Transverse colon (tissue), 4 donors: ENCODE measurements at regions not wholly inside any gene's neighbourhood (a gene's known extent, or its start where the extent isn't known, plus 50 kb on each side); places are given as distances from the start of the nearest gene placed in this dataset.
"Not testable (repeated sequence)": the region's sequence is repeated elsewhere in the genome, so short reads cannot be mapped to it uniquely, and the experiment has no call there.

Experiments
- DNase-seq: peaks from one replicate; pipeline ENCODE4 v3.0.0-alpha.2; 2019
- H3K27ac ChIP-seq, 4 donors: fragments of 200-600 bp; sonication (generic); 2 replicates each; pipeline ENCODE4 v1.5.1; 2016 to 2018; ENCODE audit warnings: inconsistent platforms in 4 of 4
- H3K27me3 ChIP-seq: fragments of 200-600 bp; sonication (generic); 2 replicates; pipeline ENCODE4 v1.5.1; 2017; ENCODE audit warnings: inconsistent platforms
- H3K36me3 ChIP-seq, 4 donors: fragments of 200-600 bp; sonication (generic); 2 replicates each; pipeline ENCODE4 v1.5.1; 2017 to 2019; ENCODE audit warnings: inconsistent platforms in 4 of 4
- H3K4me1 ChIP-seq, 4 donors: fragments of 200-600 bp; sonication (generic); 2 replicates each; pipeline ENCODE4 v1.5.1; 2017 to 2020; ENCODE audit warnings: inconsistent platforms in 4 of 4
- H3K4me3 ChIP-seq, 4 donors: fragments of 200-600 bp; sonication (generic); 1 replicate in 1 of 4; 2 replicates in 3 of 4; pipeline versions ENCODE4 v1.5.1 to v1.6.1; 2017 to 2019; ENCODE audit warnings: inconsistent platforms in 4 of 4
- H3K9me3 ChIP-seq, 2 donors: fragments of 200-600 bp; sonication (generic); 2 replicates each; pipeline ENCODE4 v1.5.1; 2017 to 2019; ENCODE audit warnings: inconsistent platforms in 2 of 2
- CTCF ChIP-seq, 5 experiments: fragments of 200-600 bp in 3 of 5; fragments of 450-650 bp in 2 of 5; sonication (generic) in 3 of 5; IDR thresholded peaks; 1 replicate in 2 of 5; 2 replicates in 3 of 5; pipeline ENCODE4 v1.5.1; 2016 to 2017; ENCODE audit warnings: antibody characterized with exemption in 5 of 5, inconsistent platforms in 3 of 5, mild to moderate bottlenecking in 2 of 5, moderate library complexity in 1 of 5
- EP300 ChIP-seq: sonication (generic); formaldehyde crosslinking; IDR thresholded peaks from one replicate; pipeline ENCODE4 v1.6.1; 2017; ENCODE audit warnings: antibody characterized with exemption, low read depth
- POLR2A ChIP-seq: fragments of 450-650 bp; IDR thresholded peaks from one replicate; pipeline ENCODE4 v1.6.1; 2016; ENCODE audit warnings: antibody characterized with exemption, mild to moderate bottlenecking, moderate library complexity
- POLR2AphosphoS5 ChIP-seq, 3 donors: sonication (generic); formaldehyde crosslinking; IDR thresholded peaks; one replicate each; pipeline ENCODE4 v1.6.1; 2016; ENCODE audit warnings: antibody characterized with exemption in 3 of 3
- WGBS, 2 donors: methylation state at CpG; one replicate each; pipeline ENCODE4 v1.1.5; 2018; ENCODE audit warnings: low coverage in 1 of 2; 5-methylcytosine and 5-hydroxymethylcytosine counted together
- in situ Hi-C, 4 donors: fragments of 200-750 bp; cut with MboI; loops; one replicate each; pipeline versions ENCODE4 v1.15.0 to v1.15.1; 2017; ENCODE audit warnings: low sequenced_read_pairs in 3 of 4, low pct_ligation_motif_present in 1 of 4, low pct_unique_long_range_greater_than_20kb in 1 of 4
- intact Hi-C: fragments of 100-400 bp; cut with DNase I; formaldehyde crosslinking; loops from one replicate; pipeline ENCODE4 v1.15.1; 2023; ENCODE audit warnings: low total_unique reads

- H3K27me3 ChIP-seq, result no peaks in the 10 kb centered on the region
- H3K36me3 ChIP-seq, result no peaks in the 10 kb centered on the region
- intact Hi-C loops, result no loop called here
- no peak overlapping the region for H3K27ac ChIP-seq
- no peak overlapping the region for H3K4me3 ChIP-seq
- TF ChIP-seq CTCF (IDR thresholded peaks at IDR 0.05), result peak in 3 of 5 experiments; percentile 23 to 31 (median 27)
- TF ChIP-seq POLR2AphosphoS5 (IDR thresholded peaks at IDR 0.05), result no peak
- H3K9me3 ChIP-seq, result no peaks in the 10 kb centered on the region
- H3K4me1 ChIP-seq, result no peaks in the 10 kb centered on the region
- in situ Hi-C loops, result no loop called here
- WGBS, 2 donors, result 27 to 40% methylated on average over 1 to 3 of the region's 3 CpGs
- DNase-seq, result no peak
Measured at GRCh38 chrX:36898301-36898700, 109.9 kb upstream of the FAM47C start.

GRCh38 chrX:36904561-36904960 is 103.6 kb upstream of the FAM47C start:
- H3K4me3 ChIP-seq, H3K9me3 ChIP-seq, H3K36me3 ChIP-seq, in situ Hi-C loops, H3K27ac ChIP-seq, H3K27me3 ChIP-seq, DNase-seq, intact Hi-C loops, H3K4me1 ChIP-seq: not testable (repeated sequence)
- 78% methylated on average over 3 of the region's 3 CpGs; no CpG with 5 or more reads in 1 of the 2 donors for WGBS, 2 donors

- 43 to 53% methylated on average over 5 to 6 of the region's 6 CpGs for WGBS, 2 donors
- H3K27me3 ChIP-seq, result no peaks in the 10 kb centered on the region
- no peak overlapping the region for H3K4me3 ChIP-seq
- H3K27ac ChIP-seq, result no peak overlapping the region
- peak in 3 of 5 experiments; percentile 17 to 38 (median 28) for TF ChIP-seq CTCF (IDR thresholded peaks at IDR 0.05)
- no peak for TF ChIP-seq POLR2A
- TF ChIP-seq POLR2AphosphoS5 (IDR thresholded peaks at IDR 0.05), result no peak
- in situ Hi-C loops (no loop called here), intact Hi-C loops (no loop called here)
- no peaks in the 10 kb centered on the region for H3K36me3 ChIP-seq
- DNase-seq, result no peak
- H3K9me3 ChIP-seq, result no peaks in the 10 kb centered on the region
- no peaks in the 10 kb centered on the region for H3K4me1 ChIP-seq
Measured at GRCh38 chrX:36908801-36909675, 99.1 kb upstream of the FAM47C start.

- Histone ChIP-seq H3K27ac (no peak overlapping the region), H3K4me3 (no peak overlapping the region), H3K36me3 (no peaks in the 10 kb centered on the region), H3K9me3 (no peaks in the 10 kb centered on the region), H3K4me1 (no peaks in the 10 kb centered on the region), H3K27me3 (no peaks in the 10 kb centered on the region)
- TF ChIP-seq CTCF (IDR thresholded peaks at IDR 0.05), result no peak
- TF ChIP-seq POLR2A, result no peak
- TF ChIP-seq POLR2AphosphoS5 (IDR thresholded peaks at IDR 0.05), result no peak
- TF ChIP-seq EP300, result no peak
- intact Hi-C loops (no loop called here), in situ Hi-C loops (no loop called here)
- WGBS, 2 donors, result 37 to 100% methylated on average over 1 to 4 of the region's 4 CpGs
- DNase-seq, result no peak
Measured at GRCh38 chrX:36909676-36910030, 98.5 kb upstream of the FAM47C start.

- in situ Hi-C loops, result no loop called here
- Histone ChIP-seq H3K36me3 (no peaks in the 10 kb centered on the region), H3K27me3 (no peaks in the 10 kb centered on the region), H3K9me3 (no peaks in the 10 kb centered on the region), H3K4me1 (no peaks in the 10 kb centered on the region), H3K27ac (no peak overlapping the region), H3K4me3 (no peak overlapping the region)
- no peak for TF ChIP-seq POLR2AphosphoS5 (IDR thresholded peaks at IDR 0.05)
- no peak for TF ChIP-seq EP300
- TF ChIP-seq CTCF (IDR thresholded peaks at IDR 0.05), result no peak
- TF ChIP-seq POLR2A, result no peak
- intact Hi-C loops, result no loop called here
- DNase-seq, result no peak
- 61 to 79% methylated on average over 3 of the region's 3 CpGs for WGBS, 2 donors
Measured at GRCh38 chrX:36913551-36913950, 94.6 kb upstream of the FAM47C start.
